ENCODE measurements at regions not wholly inside any gene's neighbourhood (a gene's known extent, or its start where the extent isn't known, plus 50 kb on each side); places are given as distances from the start of the nearest gene placed in this dataset.

DNA sequence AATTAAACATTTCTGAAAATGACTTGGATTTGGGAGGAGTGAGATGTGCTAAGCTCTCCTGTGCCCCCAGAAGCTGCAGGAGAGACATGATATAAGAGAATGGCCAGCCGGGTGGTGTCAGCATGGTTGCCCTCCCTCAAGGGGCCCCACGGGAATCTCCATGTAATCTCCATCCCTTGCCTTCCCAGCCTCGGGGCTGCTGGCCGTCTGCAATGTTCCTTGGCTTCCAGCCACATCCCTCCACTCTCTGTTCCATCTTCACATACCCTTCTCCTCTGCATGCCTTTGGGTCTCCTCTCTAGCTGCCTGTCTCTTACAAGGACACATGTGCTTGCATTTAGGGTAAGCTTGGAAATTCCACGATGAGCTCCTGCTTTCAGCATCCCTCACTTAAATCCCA, 172.0 kb downstream of the TSHZ3 start:
- TF ChIP-seq, protein P1, sequence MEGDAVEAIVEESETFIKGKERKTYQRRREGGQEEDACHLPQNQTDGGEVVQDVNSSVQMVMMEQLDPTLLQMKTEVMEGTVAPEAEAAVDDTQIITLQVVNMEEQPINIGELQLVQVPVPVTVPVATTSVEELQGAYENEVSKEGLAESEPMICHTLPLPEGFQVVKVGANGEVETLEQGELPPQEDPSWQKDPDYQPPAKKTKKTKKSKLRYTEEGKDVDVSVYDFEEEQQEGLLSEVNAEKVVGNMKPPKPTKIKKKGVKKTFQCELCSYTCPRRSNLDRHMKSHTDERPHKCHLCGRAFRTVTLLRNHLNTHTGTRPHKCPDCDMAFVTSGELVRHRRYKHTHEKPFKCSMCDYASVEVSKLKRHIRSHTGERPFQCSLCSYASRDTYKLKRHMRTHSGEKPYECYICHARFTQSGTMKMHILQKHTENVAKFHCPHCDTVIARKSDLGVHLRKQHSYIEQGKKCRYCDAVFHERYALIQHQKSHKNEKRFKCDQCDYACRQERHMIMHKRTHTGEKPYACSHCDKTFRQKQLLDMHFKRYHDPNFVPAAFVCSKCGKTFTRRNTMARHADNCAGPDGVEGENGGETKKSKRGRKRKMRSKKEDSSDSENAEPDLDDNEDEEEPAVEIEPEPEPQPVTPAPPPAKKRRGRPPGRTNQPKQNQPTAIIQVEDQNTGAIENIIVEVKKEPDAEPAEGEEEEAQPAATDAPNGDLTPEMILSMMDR (IDR thresholded peaks at IDR 0.05), result no peak
- intact Hi-C loops (cut with micrococcal nuclease), result no loop called here
- Histone ChIP-seq H3K27ac (ENCODE audit: low read depth in 1 of 2, low read length in 2 of 2) (no peak overlapping the region), H3K27me3 (ENCODE audit: control insufficient read depth in 2 of 2, insufficient read depth in 2 of 2, low read length in 2 of 2) (no peaks in the 10 kb centered on the region), H3K4me1 (ENCODE audit: control insufficient read depth in 1 of 2, insufficient read depth in 2 of 2, low read length in 2 of 2) (no peaks in the 10 kb centered on the region), H3K79me2 (ENCODE audit: insufficient read depth, low read length) (no peaks in the 10 kb centered on the region), H3K9me3 (replicated peaks in 1 of 2; ENCODE audit: control insufficient read depth in 1 of 2, insufficient read depth in 1 of 2, low read length in 2 of 2) (no peaks in the 10 kb centered on the region), H3K4me2 (replicated peaks; ENCODE audit: extremely low read depth, low read length, poor library complexity, severe bottlenecking) (no peak overlapping the region), H4K20me1 (ENCODE audit: insufficient read depth, low read length) (no peaks in the 10 kb centered on the region), H3K9ac (ENCODE audit: insufficient read depth, low read length, poor library complexity, severe bottlenecking) (no peak overlapping the region), H3K4me3 (replicated peaks in 1 of 3; ENCODE audit: low read depth in 2 of 3, low read length in 3 of 3) (no peak overlapping the region), H2AFZ (ENCODE audit: insufficient read depth, low read depth, low read length, poor library complexity, severe bottlenecking) (no peak overlapping the region), H3K36me3 (replicated peaks in 1 of 2; ENCODE audit: control insufficient read depth in 1 of 2, insufficient read depth in 2 of 2, low read length in 2 of 2) (no peaks in the 10 kb centered on the region)
- no peak overlapping the region for H3K4me3 Mint-ChIP-seq
- 96% methylated on average over 4 of the region's 5 CpGs for whole genome bisulfite sequencing (ENCODE audit: insufficient coverage)
- no peaks in the 10 kb centered on the region for H3K36me3 Mint-ChIP-seq
- peaks cover 2% of the 10 kb centered on the region for H3K4me1 Mint-ChIP-seq
- DNase-seq, result no peak
- H3K27me3 Mint-ChIP-seq (ENCODE audit: low read depth in 3 of 3), result peaks cover 3 to 18% (median 6%) of the 10 kb centered on the region in 3 donors
- H3K27ac Mint-ChIP-seq, result peak overlapping the region in 1 of 7 donors; percentile 0
- H3K9me3 Mint-ChIP-seq, result peaks cover 0 to 6% (median 0%) of the 10 kb centered on the region in 7 donors

DNA sequence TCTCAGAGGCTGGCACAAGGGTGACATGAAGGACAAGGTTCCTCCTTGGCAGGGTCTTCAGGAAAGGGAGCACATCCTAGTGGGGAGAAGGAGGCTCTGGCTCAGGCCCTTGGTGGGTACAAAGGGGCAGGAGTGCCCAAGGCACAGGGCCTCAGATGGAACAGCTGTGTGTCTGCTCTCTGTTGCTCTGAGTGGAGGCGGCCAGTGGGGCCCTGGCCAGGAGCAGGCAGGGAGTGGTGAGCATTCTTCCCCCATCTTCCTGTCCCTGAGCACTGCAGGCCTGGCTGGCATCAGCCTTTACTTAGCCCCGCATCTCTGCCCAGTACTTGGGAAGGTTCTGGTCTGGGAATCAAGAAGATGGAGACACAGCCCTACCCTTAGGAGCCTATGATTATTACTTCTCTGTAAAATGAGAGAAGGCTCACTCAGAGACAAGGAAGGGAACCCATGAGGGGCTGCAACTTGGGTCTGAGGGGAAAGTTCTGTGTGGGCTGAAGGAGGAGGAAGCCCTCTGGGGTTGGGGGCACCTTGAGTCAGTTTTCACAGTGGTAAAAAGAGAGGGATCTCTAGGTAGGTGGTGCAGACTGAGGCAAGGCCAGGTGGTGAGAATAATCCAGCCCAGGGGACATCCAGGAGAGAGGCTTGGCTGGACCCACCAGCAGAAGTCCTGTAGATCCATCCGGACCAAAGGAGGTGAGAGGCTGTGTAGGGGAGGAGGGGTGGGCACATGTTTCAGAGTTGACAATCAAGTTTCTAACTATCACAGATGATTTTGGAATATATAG, 173.5 kb downstream of the TSHZ3 start:
- no peak overlapping the region for H3K4me3 Mint-ChIP-seq
- no peak overlapping the region for H2AFZ ChIP-seq (ENCODE audit: insufficient read depth, low read depth, low read length, poor library complexity, severe bottlenecking)
- TF ChIP-seq, protein P1 (IDR thresholded peaks at IDR 0.05), result no peak

More for the DNA sequence above, 173.5 kb downstream of the TSHZ3 start:
- Mint-ChIP-seq H3K27ac (no peak overlapping the region), H3K4me1 (no peaks in the 10 kb centered on the region), H3K36me3 (no peaks in the 10 kb centered on the region), H3K27me3 (ENCODE audit: low read depth in 3 of 3) (peaks cover 6 to 18% (median 8%) of the 10 kb centered on the region in 3 donors), H3K9me3 (peaks cover 0 to 6% (median 0%) of the 10 kb centered on the region in 7 donors)
- Histone ChIP-seq H3K36me3 (replicated peaks in 1 of 2; ENCODE audit: control insufficient read depth in 1 of 2, insufficient read depth in 2 of 2, low read length in 2 of 2) (no peaks in the 10 kb centered on the region), H4K20me1 (ENCODE audit: insufficient read depth, low read length) (no peaks in the 10 kb centered on the region), H3K4me2 (replicated peaks; ENCODE audit: extremely low read depth, low read length, poor library complexity, severe bottlenecking) (no peak overlapping the region), H3K27me3 (ENCODE audit: control insufficient read depth in 2 of 2, insufficient read depth in 2 of 2, low read length in 2 of 2) (no peaks in the 10 kb centered on the region), H3K4me3 (replicated peaks in 1 of 3; ENCODE audit: low read depth in 2 of 3, low read length in 3 of 3) (no peak overlapping the region), H3K4me1 (ENCODE audit: control insufficient read depth in 1 of 2, insufficient read depth in 2 of 2, low read length in 2 of 2) (no peaks in the 10 kb centered on the region), H3K79me2 (ENCODE audit: insufficient read depth, low read length) (no peaks in the 10 kb centered on the region), H3K27ac (ENCODE audit: low read depth in 1 of 2, low read length in 2 of 2) (no peak overlapping the region), H3K9ac (ENCODE audit: insufficient read depth, low read length, poor library complexity, severe bottlenecking) (no peak overlapping the region), H3K9me3 (replicated peaks in 1 of 2; ENCODE audit: control insufficient read depth in 1 of 2, insufficient read depth in 1 of 2, low read length in 2 of 2) (no peaks in the 10 kb centered on the region)
- DNase-seq, result no peak
- 100% methylated on average over 2 of the region's 3 CpGs for WGBS (ENCODE audit: insufficient coverage)
- intact Hi-C loops (cut with micrococcal nuclease), result no loop called here
